ENCODE measurements at regions not wholly inside any gene's neighbourhood (a gene's known extent, or its start where the extent isn't known, plus 50 kb on each side); places are given as distances from the start of the nearest gene placed in this dataset.

DNA sequence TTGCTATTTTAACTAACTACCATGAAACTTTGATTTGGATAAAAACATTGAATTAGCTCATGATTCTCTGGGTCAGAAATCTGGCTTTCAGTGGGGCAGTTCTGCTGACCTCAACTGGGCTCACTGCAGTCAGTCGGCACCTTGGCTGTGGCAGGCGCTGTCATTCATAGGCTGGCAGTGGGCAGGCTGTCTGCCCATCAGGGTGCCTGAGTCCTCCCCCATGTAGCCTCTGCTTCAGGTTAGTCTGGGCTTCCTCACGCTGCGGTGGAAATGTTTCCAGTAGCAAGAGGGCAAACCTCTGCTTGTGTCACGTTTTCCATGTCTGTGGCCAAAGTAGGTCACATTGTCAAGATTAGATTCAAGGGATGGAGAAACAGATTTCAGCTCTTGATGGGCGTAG, 251.0 kb upstream of the TCF21 start:
- TF ChIP-seq, protein P1, sequence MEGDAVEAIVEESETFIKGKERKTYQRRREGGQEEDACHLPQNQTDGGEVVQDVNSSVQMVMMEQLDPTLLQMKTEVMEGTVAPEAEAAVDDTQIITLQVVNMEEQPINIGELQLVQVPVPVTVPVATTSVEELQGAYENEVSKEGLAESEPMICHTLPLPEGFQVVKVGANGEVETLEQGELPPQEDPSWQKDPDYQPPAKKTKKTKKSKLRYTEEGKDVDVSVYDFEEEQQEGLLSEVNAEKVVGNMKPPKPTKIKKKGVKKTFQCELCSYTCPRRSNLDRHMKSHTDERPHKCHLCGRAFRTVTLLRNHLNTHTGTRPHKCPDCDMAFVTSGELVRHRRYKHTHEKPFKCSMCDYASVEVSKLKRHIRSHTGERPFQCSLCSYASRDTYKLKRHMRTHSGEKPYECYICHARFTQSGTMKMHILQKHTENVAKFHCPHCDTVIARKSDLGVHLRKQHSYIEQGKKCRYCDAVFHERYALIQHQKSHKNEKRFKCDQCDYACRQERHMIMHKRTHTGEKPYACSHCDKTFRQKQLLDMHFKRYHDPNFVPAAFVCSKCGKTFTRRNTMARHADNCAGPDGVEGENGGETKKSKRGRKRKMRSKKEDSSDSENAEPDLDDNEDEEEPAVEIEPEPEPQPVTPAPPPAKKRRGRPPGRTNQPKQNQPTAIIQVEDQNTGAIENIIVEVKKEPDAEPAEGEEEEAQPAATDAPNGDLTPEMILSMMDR (conservative IDR thresholded peaks at IDR 0.05): no peak
- TF ChIP-seq ZFX (IDR thresholded peaks at IDR 0.05): no peak
